KMS-11 (cell line): ENCODE measurements at regions not wholly inside any gene's neighbourhood (a gene's known extent, or its start where the extent isn't known, plus 50 kb on each side); places are given as distances from the start of the nearest gene placed in this dataset.
A peak's percentile ranks its signal among the peaks of the same experiment; 100 is the strongest.

Experiments
- H2AFZ ChIP-seq: fragments of 200-600 bp; sonication (generic); 2 replicates; pipeline ENCODE4 v1.6.1; 2016; ENCODE audit warnings: antibody characterized with exemption, mixed run types, low read depth
- H3K27ac ChIP-seq: fragments of 200-600 bp; sonication (generic); 2 replicates; pipeline ENCODE4 v1.6.1; 2016; ENCODE audit warnings: mild to moderate bottlenecking, mixed run types
- H3K27me3 ChIP-seq: fragments of 200-600 bp; sonication (generic); 2 replicates; pipeline ENCODE4 v1.6.1; 2017; ENCODE audit warnings: mild to moderate bottlenecking, low read depth, mixed run types, moderate library complexity; ENCODE audit not compliant: insufficient read depth
- H3K36me3 ChIP-seq: fragments of 200-600 bp; sonication (generic); 2 replicates; pipeline ENCODE4 v1.6.1; 2017; ENCODE audit warnings: mild to moderate bottlenecking, mixed run types; ENCODE audit not compliant: insufficient read depth
- H3K4me1 ChIP-seq: fragments of 200-600 bp; sonication (generic); 2 replicates; pipeline ENCODE4 v1.6.1; 2016; ENCODE audit warnings: mild to moderate bottlenecking, low read depth, mixed run types; ENCODE audit not compliant: poor library complexity, severe bottlenecking
- H3K4me2 ChIP-seq: fragments of 200-600 bp; sonication (generic); 2 replicates; pipeline ENCODE4 v1.7.0; 2016; ENCODE audit warnings: mild to moderate bottlenecking, mixed run types
- H3K4me3 ChIP-seq: fragments of 200-600 bp; sonication (generic); IDR thresholded peaks from 2 replicates; pipeline ENCODE4 v1.6.1; 2017; ENCODE audit warnings: low read depth, low read length, mixed read lengths; ENCODE audit not compliant: insufficient read depth
- H3K79me2 ChIP-seq: fragments of 200-600 bp; sonication (generic); 2 replicates; pipeline ENCODE4 v1.6.1; 2016; ENCODE audit warnings: low read depth, mixed run types; ENCODE audit not compliant: insufficient read depth
- H3K9ac ChIP-seq: fragments of 200-600 bp; sonication (generic); 2 replicates; pipeline ENCODE4 v1.6.1; 2016; ENCODE audit warnings: mild to moderate bottlenecking, mixed run types
- H4K20me1 ChIP-seq: fragments of 200-600 bp; sonication (generic); 2 replicates; pipeline ENCODE4 v1.6.1; 2016; ENCODE audit warnings: mild to moderate bottlenecking, mixed run types; ENCODE audit not compliant: insufficient read depth
- CTCF ChIP-seq: fragments of 200-600 bp; sonication (generic); conservative IDR thresholded peaks from 2 replicates; pipeline ENCODE4 v1.6.1; 2017; ENCODE audit warnings: low read depth, mild to moderate bottlenecking, antibody characterized with exemption, low read length, moderate library complexity, mixed read lengths

DNA sequence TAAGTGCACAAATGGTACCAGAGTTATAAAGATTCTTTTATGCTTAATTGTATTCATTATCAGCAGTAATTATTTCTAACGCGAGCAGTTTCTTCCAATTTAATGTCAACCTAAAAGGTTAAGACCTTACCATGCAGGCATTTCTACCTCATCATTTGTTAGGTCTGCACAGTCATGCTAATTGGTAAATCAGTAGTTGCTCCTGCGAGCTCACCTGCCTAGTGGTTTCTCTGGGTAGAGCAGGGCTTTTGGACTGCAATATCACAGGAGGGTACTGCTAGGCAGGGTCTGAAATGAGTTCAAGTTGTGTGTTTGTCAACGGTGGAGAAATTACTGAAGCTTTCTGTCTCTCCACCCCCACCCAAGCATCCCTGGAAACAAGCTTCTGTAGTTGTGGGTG lies 558.5 kb upstream of the MGMT start:
- Histone ChIP-seq H3K4me3 (no peak overlapping the region), H3K4me2 (peak overlapping the region; percentile 48), H2AFZ (peak overlapping the region; percentile 59), H3K36me3 (no peaks in the 10 kb centered on the region), H3K4me1 (peaks cover 53% of the 10 kb centered on the region), H3K79me2 (no peaks in the 10 kb centered on the region), H3K9ac (peak overlapping the region; percentile 33; the same call in 1 of the 2 replicates), H4K20me1 (no peaks in the 10 kb centered on the region), H3K27ac (peak overlapping the region; percentile 79), H3K27me3 (no peaks in the 10 kb centered on the region)
- TF ChIP-seq CTCF: no peak; the same call in 1 of the 2 replicates

DNA sequence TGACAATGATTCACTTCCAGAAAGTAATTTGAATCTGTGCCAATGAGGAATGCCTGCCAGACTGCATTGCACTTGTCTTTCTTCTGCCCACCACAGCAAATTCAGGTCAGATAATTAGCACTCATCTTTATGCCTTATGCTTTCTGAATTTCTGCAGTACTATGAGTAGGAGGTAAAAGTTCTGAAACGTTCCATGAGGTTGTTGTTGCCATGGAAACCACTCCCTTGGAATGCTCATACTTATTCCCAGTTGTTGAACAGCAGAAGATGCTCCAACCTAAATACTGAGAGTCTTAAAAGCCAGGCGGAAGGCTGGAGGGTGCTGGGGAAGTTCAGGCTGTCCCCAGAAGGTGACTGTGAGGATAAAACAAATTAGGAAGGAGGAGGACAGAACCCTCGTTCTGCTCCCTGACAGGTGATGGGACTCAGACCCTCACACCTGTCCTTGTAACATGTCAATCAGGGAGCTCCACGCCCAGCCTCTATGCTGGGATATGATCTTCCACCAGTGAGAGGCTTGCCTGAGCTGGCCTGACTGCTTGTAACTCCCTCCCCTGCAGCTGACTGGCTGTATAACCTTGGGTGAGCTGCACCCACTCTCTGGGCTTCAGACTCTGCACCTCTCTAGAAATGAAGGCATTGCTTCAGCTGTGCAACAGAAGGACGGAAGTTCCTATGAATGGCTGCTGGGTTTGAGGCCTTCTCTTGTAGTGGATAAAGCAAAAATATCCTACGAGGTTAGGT lies 554.3 kb upstream of the MGMT start:
- TF ChIP-seq CTCF: no peak
- peak overlapping the region; percentile 46; the same call in 1 of the 2 replicates for H2AFZ ChIP-seq
- no peaks in the 10 kb centered on the region for H3K79me2 ChIP-seq
- peak overlapping the region; percentile 26 for H3K27ac ChIP-seq
- no peaks in the 10 kb centered on the region for H4K20me1 ChIP-seq
- peak overlapping the region; percentile 33; the same call in 1 of the 2 replicates for H3K4me2 ChIP-seq
- no peaks in the 10 kb centered on the region for H3K36me3 ChIP-seq
- peaks cover 45% of the 10 kb centered on the region for H3K4me1 ChIP-seq
- no peaks in the 10 kb centered on the region for H3K27me3 ChIP-seq
- H3K4me3 ChIP-seq: no peak overlapping the region
- H3K9ac ChIP-seq: no peak overlapping the region

GRCh38 chr10:128914681-128915080 lies 552.4 kb upstream of the MGMT start:
- H3K9ac ChIP-seq: no peak overlapping the region
- H3K36me3 ChIP-seq: no peaks in the 10 kb centered on the region
- no peaks in the 10 kb centered on the region for H3K79me2 ChIP-seq
- peaks cover 26% of the 10 kb centered on the region for H3K4me1 ChIP-seq
- H3K4me2 ChIP-seq: no peak overlapping the region
- no peak overlapping the region for H3K27ac ChIP-seq
- TF ChIP-seq CTCF: no peak
- H3K4me3 ChIP-seq: no peak overlapping the region
- H4K20me1 ChIP-seq: no peaks in the 10 kb centered on the region
- no peaks in the 10 kb centered on the region for H3K27me3 ChIP-seq
- no peak overlapping the region for H2AFZ ChIP-seq

- Histone ChIP-seq H3K9ac (no peak overlapping the region), H3K36me3 (no peaks in the 10 kb centered on the region), H3K27me3 (no peaks in the 10 kb centered on the region), H2AFZ (no peak overlapping the region), H3K4me1 (peaks cover 25% of the 10 kb centered on the region), H3K4me3 (no peak overlapping the region), H3K27ac (no peak overlapping the region), H3K79me2 (no peaks in the 10 kb centered on the region), H3K4me2 (no peak overlapping the region), H4K20me1 (no peaks in the 10 kb centered on the region)
- no peak for TF ChIP-seq CTCF
These were observed 551.4 kb upstream of the MGMT start for GRCh38 chr10:128915630-128916029.
